ENCODE measurements at regions not wholly inside any gene's neighbourhood (a gene's known extent, or its start where the extent isn't known, plus 50 kb on each side); places are given as distances from the start of the nearest gene placed in this dataset.

GRCh38 chr19:30289336-30289735 is 82.8 kb upstream of the ZNF536 start:
- TF ChIP-seq POLR2A (IDR thresholded peaks at IDR 0.05), result no peak
- TF ChIP-seq, protein P1, sequence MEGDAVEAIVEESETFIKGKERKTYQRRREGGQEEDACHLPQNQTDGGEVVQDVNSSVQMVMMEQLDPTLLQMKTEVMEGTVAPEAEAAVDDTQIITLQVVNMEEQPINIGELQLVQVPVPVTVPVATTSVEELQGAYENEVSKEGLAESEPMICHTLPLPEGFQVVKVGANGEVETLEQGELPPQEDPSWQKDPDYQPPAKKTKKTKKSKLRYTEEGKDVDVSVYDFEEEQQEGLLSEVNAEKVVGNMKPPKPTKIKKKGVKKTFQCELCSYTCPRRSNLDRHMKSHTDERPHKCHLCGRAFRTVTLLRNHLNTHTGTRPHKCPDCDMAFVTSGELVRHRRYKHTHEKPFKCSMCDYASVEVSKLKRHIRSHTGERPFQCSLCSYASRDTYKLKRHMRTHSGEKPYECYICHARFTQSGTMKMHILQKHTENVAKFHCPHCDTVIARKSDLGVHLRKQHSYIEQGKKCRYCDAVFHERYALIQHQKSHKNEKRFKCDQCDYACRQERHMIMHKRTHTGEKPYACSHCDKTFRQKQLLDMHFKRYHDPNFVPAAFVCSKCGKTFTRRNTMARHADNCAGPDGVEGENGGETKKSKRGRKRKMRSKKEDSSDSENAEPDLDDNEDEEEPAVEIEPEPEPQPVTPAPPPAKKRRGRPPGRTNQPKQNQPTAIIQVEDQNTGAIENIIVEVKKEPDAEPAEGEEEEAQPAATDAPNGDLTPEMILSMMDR (IDR thresholded peaks at IDR 0.05), result no peak
